ENCODE measurements at regions not wholly inside any gene's neighbourhood (a gene's known extent, or its start where the extent isn't known, plus 50 kb on each side); places are given as distances from the start of the nearest gene placed in this dataset.
A peak's percentile ranks its signal among the peaks of the same experiment; 100 is the strongest.
"Not testable (repeated sequence)": the region's sequence is repeated elsewhere in the genome, so short reads cannot be mapped to it uniquely, and the experiment has no call there.

GRCh38 chr10:32140403-32140802, 84.2 kb upstream of the KIF5B start:
- ATAC-seq (no peak), DNase-seq (no peak), FAIRE-seq (no peak)
- no peaks in the 10 kb centered on the region for H3K27me3 ChIP-seq
- H3K4me3 ChIP-seq = no peak overlapping the region
- peaks cover 0 to 9% (median 0%) of the 10 kb centered on the region in 3 donors for H3K4me1 ChIP-seq
- H3K27ac ChIP-seq = peak overlapping the region in 3 of 4 donors; percentile 34 to 73 (median 66)
- intact Hi-C loops (cut with DNase I) = no loop called here
- no peak for TF ChIP-seq CTCF (IDR thresholded peaks at IDR 0.05)
- WGBS, 2 donors = 93 to 95% methylated on average over 4 of the region's 4 CpGs
- H3K36me3 ChIP-seq = no peaks in the 10 kb centered on the region
- no peaks in the 10 kb centered on the region for H3K9me3 ChIP-seq

DNA sequence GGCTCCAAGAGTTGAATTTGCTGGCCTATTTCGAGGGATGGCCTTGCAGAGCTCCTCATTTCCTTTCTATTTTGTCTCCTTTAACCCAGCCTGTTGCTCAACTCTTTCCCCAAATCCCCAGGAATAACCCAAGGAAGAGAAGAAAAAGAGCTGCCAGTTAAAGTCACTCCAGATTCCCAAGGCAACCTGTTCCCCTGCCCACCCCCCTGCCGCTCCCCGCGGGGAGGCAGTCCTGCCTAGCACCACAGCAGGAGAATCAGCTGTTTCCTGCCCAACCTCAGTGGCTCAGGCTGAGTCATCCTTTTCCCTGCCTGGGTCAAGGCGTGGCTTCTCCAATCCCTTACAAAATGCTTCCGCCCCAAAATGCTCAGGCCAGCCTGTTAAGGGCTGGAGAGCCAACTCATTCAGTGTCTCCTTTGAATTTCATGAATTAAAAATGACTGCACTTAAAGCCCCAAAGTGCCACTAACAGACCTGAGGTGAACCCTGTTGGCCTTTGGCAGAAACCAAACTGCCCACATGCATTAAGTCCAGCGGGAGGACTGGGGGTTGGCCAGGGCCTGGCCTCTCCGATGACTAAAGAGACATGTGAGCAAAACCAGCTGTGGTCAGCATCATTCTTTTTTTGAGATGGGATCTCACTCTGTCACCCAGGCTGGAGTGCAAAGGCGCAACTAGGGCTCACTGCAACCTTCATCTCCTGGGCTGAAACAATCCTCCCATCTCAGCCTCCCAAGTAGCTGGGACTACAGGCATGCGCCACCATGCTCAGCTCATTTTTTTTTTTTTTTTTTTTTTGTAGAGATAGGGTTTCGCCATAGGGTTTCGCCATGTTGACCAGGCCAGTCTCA, 83.2 kb upstream of the KIF5B start:
- 71 to 79% methylated on average over 12 of the region's 12 CpGs for WGBS, 2 donors
- FAIRE-seq = no peak
- intact Hi-C loops (cut with DNase I) = no loop called here

GRCh38 chr10:32136927-32137326, 80.7 kb upstream of the KIF5B start:
- WGBS, 2 donors = 70 to 76% methylated on average over 7 of the region's 7 CpGs

More for the DNA sequence above, 83.2 kb upstream of the KIF5B start:
- H3K27me3 ChIP-seq = no peaks in the 10 kb centered on the region
- no peaks in the 10 kb centered on the region for H3K9me3 ChIP-seq
- H3K36me3 ChIP-seq = no peaks in the 10 kb centered on the region
- ATAC-seq (peak; percentile 59 to 90 (median 87)), DNase-seq (peak; percentile 27 to 63 (median 46))
- TF ChIP-seq CTCF (IDR thresholded peaks at IDR 0.05) = no peak
- peak overlapping the region in 2 of 4 donors; percentile 58 to 66 for H3K27ac ChIP-seq
- H3K4me1 ChIP-seq = peaks cover 0 to 4% (median 0%) of the 10 kb centered on the region in 3 donors
- no peak overlapping the region for H3K4me3 ChIP-seq

DNA sequence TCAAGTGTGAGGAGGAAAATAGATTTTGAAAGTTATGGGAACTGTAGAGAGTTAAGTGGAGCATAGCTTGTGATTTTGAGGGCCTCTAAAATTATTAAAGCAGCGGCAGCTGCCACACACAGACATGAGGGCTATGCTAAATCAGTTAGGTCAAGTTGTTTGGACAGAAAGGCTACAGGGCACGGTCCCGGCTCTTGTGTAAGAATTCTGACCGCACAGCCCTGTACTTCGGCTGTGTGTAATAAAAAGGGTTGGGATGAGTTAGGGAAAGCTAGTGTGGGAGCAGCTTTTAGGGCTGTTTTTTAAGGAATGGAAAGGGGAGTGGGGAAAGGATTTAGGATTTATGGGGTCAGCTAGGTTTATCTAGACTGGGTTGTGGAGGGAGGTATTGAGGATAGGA, 79.6 kb upstream of the KIF5B start:
- H3K9me3 ChIP-seq; DNase-seq; H3K27me3 ChIP-seq; intact Hi-C loops (cut with DNase I); FAIRE-seq; H3K27ac ChIP-seq; ATAC-seq; H3K36me3 ChIP-seq; H3K4me1 ChIP-seq; H3K4me3 ChIP-seq: not testable (repeated sequence)
- 96% methylated on average over 5 of the region's 5 CpGs for WGBS, 2 donors

More at GRCh38 chr10:32136927-32137326, 80.7 kb upstream of the KIF5B start:
- H3K27me3 ChIP-seq; H3K27ac ChIP-seq; H3K36me3 ChIP-seq; H3K4me3 ChIP-seq; DNase-seq; FAIRE-seq; intact Hi-C loops (cut with DNase I); ATAC-seq; H3K4me1 ChIP-seq; H3K9me3 ChIP-seq: not testable (repeated sequence)

GRCh38 chr10:32132357-32132946, 76.2 kb upstream of the KIF5B start:
- H3K4me1 ChIP-seq = peaks cover 0 to 9% (median 0%) of the 10 kb centered on the region in 3 donors
- FAIRE-seq (no peak), ATAC-seq (no peak), DNase-seq (no peak)
- H3K9me3 ChIP-seq = no peaks in the 10 kb centered on the region
- intact Hi-C loops (cut with DNase I) = no loop called here
- H3K36me3 ChIP-seq = no peaks in the 10 kb centered on the region
- H3K4me3 ChIP-seq = no peak overlapping the region
- H3K27me3 ChIP-seq = no peaks in the 10 kb centered on the region
- no peak overlapping the region for H3K27ac ChIP-seq
- TF ChIP-seq CTCF (IDR thresholded peaks at IDR 0.05) = no peak
- WGBS, 2 donors = 88 to 92% methylated on average over 7 of the region's 7 CpGs

GRCh38 chr10:32131388-32131787, 75.2 kb upstream of the KIF5B start:
- H3K9me3 ChIP-seq = no peaks in the 10 kb centered on the region
- intact Hi-C loops (cut with DNase I) = no loop called here
- no peak for DNase-seq
- H3K27ac ChIP-seq = no peak overlapping the region
- no peak for FAIRE-seq
- H3K36me3 ChIP-seq = no peaks in the 10 kb centered on the region
- H3K4me1 ChIP-seq = peaks cover 0 to 9% (median 0%) of the 10 kb centered on the region in 3 donors
- WGBS, 2 donors = 21 to 23% methylated on average over 3 of the region's 3 CpGs
- H3K27me3 ChIP-seq = no peaks in the 10 kb centered on the region
- no peak for ATAC-seq
- H3K4me3 ChIP-seq = no peak overlapping the region
- TF ChIP-seq CTCF (IDR thresholded peaks at IDR 0.05) = no peak

Data from pancreas (tissue), 10 donors.